ENCODE measurements at regions not wholly inside any gene's neighbourhood (a gene's known extent, or its start where the extent isn't known, plus 50 kb on each side); places are given as distances from the start of the nearest gene placed in this dataset.

GRCh38 chr6:87830907-87831306, 128.9 kb upstream of the AKIRIN2 start:
- no peaks in the 10 kb centered on the region for H3K27me3 ChIP-seq
- intact Hi-C loops (cut with DNase I; ENCODE audit: low total_unique reads), result no loop called here
- TF ChIP-seq EP300 (IDR thresholded peaks at IDR 0.05) (no peak), POLR2AphosphoS5 (IDR thresholded peaks at IDR 0.05) (no peak), CTCF (IDR thresholded peaks at IDR 0.05) (no peak), POLR2A (IDR thresholded peaks at IDR 0.05) (no peak)
- H3K9me3 ChIP-seq, result no peaks in the 10 kb centered on the region
- H3K27ac ChIP-seq, result no peak overlapping the region
- 82 to 91% (median 85%) methylated on average over 4 of the region's 4 CpGs for WGBS, 5 donors
- H3K4me1 ChIP-seq, result peaks cover 0 to 9% (median 3%) of the 10 kb centered on the region in 4 donors
- no peak overlapping the region for H3K4me3 ChIP-seq
- no peaks in the 10 kb centered on the region for H3K36me3 ChIP-seq
- DNase-seq, result no peak

GRCh38 chr6:87829622-87830121, 127.6 kb upstream of the AKIRIN2 start:
- Histone ChIP-seq H3K4me1 (peaks cover 0 to 9% (median 3%) of the 10 kb centered on the region in 4 donors), H3K36me3 (no peaks in the 10 kb centered on the region), H3K27ac (no peak overlapping the region), H3K27me3 (no peaks in the 10 kb centered on the region), H3K9me3 (no peaks in the 10 kb centered on the region), H3K4me3 (no peak overlapping the region)
- DNase-seq, result no peak
- TF ChIP-seq POLR2AphosphoS5 (IDR thresholded peaks at IDR 0.05) (no peak), EP300 (IDR thresholded peaks at IDR 0.05) (no peak), CTCF (IDR thresholded peaks at IDR 0.05) (no peak), POLR2A (IDR thresholded peaks at IDR 0.05) (no peak)
- intact Hi-C loops (cut with DNase I; ENCODE audit: low total_unique reads), result no loop called here

DNA sequence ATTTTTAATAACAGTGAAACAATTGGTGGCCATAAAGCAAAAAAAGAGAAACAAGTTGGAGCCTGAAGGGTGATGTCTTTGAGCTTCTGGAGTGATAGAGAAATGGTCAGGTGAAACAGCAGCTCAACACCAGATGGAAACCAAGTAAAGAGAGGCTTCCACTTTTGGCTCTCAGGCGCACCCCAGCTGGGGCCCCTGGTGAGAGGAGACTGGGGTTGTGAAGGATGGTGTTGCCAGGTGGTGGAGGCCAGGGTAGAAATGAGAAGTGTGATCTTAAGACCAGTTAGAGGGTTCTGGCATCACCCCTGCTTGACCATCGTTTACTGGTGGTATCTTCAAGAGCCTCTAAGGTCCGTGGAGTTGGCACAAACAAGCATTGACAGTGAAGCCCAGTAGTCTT, 126.0 kb upstream of the AKIRIN2 start:
- Histone ChIP-seq H3K4me3 (no peak overlapping the region), H3K9me3 (no peaks in the 10 kb centered on the region), H3K27ac (no peak overlapping the region), H3K36me3 (no peaks in the 10 kb centered on the region), H3K4me1 (peaks cover 0 to 9% (median 3%) of the 10 kb centered on the region in 4 donors), H3K27me3 (no peaks in the 10 kb centered on the region)
- TF ChIP-seq EP300 (IDR thresholded peaks at IDR 0.05) (no peak), POLR2AphosphoS5 (IDR thresholded peaks at IDR 0.05) (no peak), POLR2A (IDR thresholded peaks at IDR 0.05) (no peak), CTCF (IDR thresholded peaks at IDR 0.05) (no peak)
- WGBS, 5 donors, result 88 to 96% (median 90%) methylated on average over 3 of the region's 3 CpGs
- no peak for DNase-seq
- intact Hi-C loops (cut with DNase I; ENCODE audit: low total_unique reads), result no loop called here

DNA sequence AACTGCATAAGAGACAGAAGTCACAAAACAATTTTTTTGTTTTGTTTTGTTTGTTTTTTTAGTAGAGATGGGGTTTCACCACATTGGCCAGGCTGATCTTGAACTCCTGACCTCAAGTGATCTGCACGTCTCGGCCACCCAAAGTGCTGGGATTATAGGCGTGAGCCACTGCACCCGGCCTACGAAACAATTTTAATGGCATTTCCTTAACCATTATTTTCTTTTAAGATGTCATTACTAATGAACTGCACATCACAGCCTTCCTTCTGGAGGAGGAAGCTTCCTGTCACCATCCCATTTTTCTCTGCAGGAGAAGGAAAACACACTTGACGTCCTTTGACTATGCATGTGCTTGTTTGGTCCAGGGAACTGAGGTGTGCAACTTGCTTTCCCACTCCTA, 125.3 kb upstream of the AKIRIN2 start:
- no peak overlapping the region for H3K4me3 ChIP-seq
- H3K4me1 ChIP-seq, result peaks cover 0 to 7% (median 3%) of the 10 kb centered on the region in 4 donors
- 59 to 85% (median 75%) methylated on average over 6 of the region's 6 CpGs for WGBS, 5 donors
- H3K9me3 ChIP-seq, result no peaks in the 10 kb centered on the region
- intact Hi-C loops (cut with DNase I; ENCODE audit: low total_unique reads), result no loop called here
- no peaks in the 10 kb centered on the region for H3K27me3 ChIP-seq
- no peak for DNase-seq
- no peak overlapping the region for H3K27ac ChIP-seq
- TF ChIP-seq POLR2AphosphoS5 (IDR thresholded peaks at IDR 0.05) (no peak), POLR2A (IDR thresholded peaks at IDR 0.05) (no peak), EP300 (IDR thresholded peaks at IDR 0.05) (no peak), CTCF (IDR thresholded peaks at IDR 0.05) (no peak)
- H3K36me3 ChIP-seq, result no peaks in the 10 kb centered on the region
